ENCODE measurements at regions not wholly inside any gene's neighbourhood (a gene's known extent, or its start where the extent isn't known, plus 50 kb on each side); places are given as distances from the start of the nearest gene placed in this dataset.

DNA sequence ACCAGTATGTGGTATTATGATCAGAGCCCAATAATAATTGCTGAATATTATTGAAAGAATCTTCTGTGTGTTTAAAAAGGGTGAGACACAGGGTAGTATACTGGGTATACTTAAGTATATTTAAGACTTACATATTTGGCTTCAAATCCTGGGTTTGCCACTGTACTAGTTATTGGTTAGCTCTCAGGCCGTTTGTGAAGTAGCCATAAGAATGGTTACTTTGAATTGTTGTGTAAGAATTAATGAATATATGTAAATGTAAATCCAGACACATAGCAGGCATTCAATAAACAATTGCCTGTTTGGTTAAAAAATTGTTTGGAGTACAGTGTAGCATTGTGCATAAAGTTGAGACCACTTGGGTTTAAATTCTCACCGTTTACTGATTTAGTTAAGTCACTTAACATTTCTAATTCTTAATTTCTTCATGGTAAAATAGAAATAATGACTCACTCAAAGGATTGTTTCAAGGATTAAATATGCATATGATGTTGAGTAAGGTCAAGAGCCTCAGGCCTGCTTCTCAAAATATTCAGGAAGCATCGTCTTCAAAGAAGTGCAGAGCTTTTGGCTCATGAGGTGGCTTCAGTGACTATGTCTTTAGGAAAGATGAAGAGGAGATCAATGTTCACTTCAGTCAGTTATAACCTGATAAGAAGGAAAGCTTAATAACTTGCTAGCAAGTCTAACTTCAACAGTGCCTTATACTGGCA, 207.9 kb upstream of the NT5C1B start:
- TF ChIP-seq, protein P1, sequence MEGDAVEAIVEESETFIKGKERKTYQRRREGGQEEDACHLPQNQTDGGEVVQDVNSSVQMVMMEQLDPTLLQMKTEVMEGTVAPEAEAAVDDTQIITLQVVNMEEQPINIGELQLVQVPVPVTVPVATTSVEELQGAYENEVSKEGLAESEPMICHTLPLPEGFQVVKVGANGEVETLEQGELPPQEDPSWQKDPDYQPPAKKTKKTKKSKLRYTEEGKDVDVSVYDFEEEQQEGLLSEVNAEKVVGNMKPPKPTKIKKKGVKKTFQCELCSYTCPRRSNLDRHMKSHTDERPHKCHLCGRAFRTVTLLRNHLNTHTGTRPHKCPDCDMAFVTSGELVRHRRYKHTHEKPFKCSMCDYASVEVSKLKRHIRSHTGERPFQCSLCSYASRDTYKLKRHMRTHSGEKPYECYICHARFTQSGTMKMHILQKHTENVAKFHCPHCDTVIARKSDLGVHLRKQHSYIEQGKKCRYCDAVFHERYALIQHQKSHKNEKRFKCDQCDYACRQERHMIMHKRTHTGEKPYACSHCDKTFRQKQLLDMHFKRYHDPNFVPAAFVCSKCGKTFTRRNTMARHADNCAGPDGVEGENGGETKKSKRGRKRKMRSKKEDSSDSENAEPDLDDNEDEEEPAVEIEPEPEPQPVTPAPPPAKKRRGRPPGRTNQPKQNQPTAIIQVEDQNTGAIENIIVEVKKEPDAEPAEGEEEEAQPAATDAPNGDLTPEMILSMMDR (IDR thresholded peaks at IDR 0.05), result no peak
- TF ChIP-seq POLR2A (IDR thresholded peaks at IDR 0.05), result no peak

Measured in thyroid gland (tissue), 4 donors.